ENCODE measurements at regions not wholly inside any gene's neighbourhood (a gene's known extent, or its start where the extent isn't known, plus 50 kb on each side); places are given as distances from the start of the nearest gene placed in this dataset.

DNA sequence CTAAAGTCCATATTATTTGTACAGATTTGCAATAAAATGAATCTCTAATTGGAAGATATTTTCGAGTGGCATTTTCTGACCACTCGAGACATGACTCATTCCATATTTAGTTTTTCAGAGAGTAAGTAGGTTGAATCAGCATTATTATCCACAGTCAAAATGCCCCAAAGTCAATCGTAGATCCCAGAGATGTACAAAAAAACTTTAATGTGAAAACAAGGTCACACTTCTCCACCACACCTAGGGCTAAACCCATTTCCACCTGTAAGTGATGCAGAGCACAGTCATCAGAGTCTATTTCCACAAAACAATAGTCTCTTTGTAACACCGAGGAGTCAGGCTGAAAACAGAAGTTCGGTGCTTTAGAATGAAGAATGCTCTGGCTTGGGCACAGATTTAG lies 117.1 kb upstream of the TENM3 start:
- 74 to 82% (median 78%) methylated on average over 5 of the region's 5 CpGs for WGBS, 4 donors
- intact Hi-C loops (cut with DNase I) = no loop called here
- Histone ChIP-seq H3K4me3 (no peak overlapping the region), H3K36me3 (no peaks in the 10 kb centered on the region), H3K27ac (no peak overlapping the region), H3K4me1 (no peaks in the 10 kb centered on the region), H3K9me3 (peaks cover 0 to 27% (median 12%) of the 10 kb centered on the region in 12 donors), H3K27me3 (peaks cover 0 to 2% (median 0%) of the 10 kb centered on the region in 9 donors)
- no peak for TF ChIP-seq POLR2A (IDR thresholded peaks at IDR 0.05)
- TF ChIP-seq, protein P1, sequence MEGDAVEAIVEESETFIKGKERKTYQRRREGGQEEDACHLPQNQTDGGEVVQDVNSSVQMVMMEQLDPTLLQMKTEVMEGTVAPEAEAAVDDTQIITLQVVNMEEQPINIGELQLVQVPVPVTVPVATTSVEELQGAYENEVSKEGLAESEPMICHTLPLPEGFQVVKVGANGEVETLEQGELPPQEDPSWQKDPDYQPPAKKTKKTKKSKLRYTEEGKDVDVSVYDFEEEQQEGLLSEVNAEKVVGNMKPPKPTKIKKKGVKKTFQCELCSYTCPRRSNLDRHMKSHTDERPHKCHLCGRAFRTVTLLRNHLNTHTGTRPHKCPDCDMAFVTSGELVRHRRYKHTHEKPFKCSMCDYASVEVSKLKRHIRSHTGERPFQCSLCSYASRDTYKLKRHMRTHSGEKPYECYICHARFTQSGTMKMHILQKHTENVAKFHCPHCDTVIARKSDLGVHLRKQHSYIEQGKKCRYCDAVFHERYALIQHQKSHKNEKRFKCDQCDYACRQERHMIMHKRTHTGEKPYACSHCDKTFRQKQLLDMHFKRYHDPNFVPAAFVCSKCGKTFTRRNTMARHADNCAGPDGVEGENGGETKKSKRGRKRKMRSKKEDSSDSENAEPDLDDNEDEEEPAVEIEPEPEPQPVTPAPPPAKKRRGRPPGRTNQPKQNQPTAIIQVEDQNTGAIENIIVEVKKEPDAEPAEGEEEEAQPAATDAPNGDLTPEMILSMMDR (IDR thresholded peaks at IDR 0.05) = no peak
- DNase-seq = no peak
- no peak for ATAC-seq

DNA sequence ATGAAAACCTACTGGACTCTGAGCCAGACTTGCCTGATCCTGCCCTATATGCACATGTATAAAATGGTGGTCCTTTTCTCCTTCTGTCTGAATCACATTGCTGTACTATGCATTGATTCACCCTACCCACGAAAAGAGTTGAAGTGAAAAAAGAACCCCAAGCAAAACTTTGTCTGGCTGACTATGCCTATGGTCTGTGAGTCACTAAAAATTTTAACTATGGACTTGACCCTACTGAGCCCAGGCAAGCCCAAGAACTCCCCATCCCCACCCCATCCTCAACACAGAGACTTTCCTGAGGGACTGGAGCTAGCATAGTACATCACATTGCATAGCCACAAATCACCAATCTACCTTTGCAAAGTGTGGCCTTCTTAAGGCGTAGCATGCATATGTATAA lies 116.6 kb upstream of the TENM3 start:
- WGBS, 4 donors = 82 to 88% (median 87%) methylated on average over 2 of the region's 2 CpGs
- H3K27me3 ChIP-seq = peaks cover 0 to 2% (median 0%) of the 10 kb centered on the region in 9 donors

DNA sequence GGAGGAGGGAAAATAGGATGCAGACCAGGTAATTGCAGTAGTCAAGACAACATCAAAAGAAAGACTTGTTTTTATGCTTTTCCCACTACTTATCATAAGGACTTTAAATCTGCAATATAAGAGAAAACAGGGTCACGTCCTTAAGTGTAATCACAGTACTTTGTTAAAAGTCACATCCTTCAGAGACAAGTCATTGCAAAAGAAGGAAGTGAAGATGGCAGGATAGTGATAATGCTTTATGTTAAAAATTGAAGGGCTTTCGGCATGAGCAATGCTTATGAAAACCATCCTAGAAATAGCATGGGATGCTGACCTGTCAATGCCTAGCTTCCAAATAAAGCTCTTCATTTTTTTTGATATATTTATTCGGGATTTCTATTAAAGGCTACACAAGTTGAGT lies 110.2 kb upstream of the TENM3 start:
- Histone ChIP-seq H3K36me3 (no peaks in the 10 kb centered on the region), H3K27me3 (peaks cover 0 to 13% (median 0%) of the 10 kb centered on the region in 9 donors), H3K4me1 (no peaks in the 10 kb centered on the region), H3K4me3 (no peak overlapping the region), H3K27ac (no peak overlapping the region), H3K9me3 (no peaks in the 10 kb centered on the region)
- no peak for TF ChIP-seq POLR2A (IDR thresholded peaks at IDR 0.05)
- TF ChIP-seq, protein P1 (IDR thresholded peaks at IDR 0.05) = no peak
- 73 to 82% (median 75%) methylated on average over 3 of the region's 3 CpGs for WGBS, 4 donors
- no peak for ATAC-seq
- intact Hi-C loops (cut with DNase I) = no loop called here
- DNase-seq = no peak

More for the DNA sequence above, 116.6 kb upstream of the TENM3 start:
- Histone ChIP-seq H3K4me1 (no peaks in the 10 kb centered on the region), H3K36me3 (no peaks in the 10 kb centered on the region), H3K4me3 (no peak overlapping the region), H3K27ac (no peak overlapping the region), H3K9me3 (peaks cover 0 to 22% (median 11%) of the 10 kb centered on the region in 12 donors)
- intact Hi-C loops (cut with DNase I) = no loop called here
- no peak for ATAC-seq
- no peak for DNase-seq
- TF ChIP-seq POLR2A (IDR thresholded peaks at IDR 0.05) = no peak
- TF ChIP-seq, protein P1 (IDR thresholded peaks at IDR 0.05) = no peak

DNA sequence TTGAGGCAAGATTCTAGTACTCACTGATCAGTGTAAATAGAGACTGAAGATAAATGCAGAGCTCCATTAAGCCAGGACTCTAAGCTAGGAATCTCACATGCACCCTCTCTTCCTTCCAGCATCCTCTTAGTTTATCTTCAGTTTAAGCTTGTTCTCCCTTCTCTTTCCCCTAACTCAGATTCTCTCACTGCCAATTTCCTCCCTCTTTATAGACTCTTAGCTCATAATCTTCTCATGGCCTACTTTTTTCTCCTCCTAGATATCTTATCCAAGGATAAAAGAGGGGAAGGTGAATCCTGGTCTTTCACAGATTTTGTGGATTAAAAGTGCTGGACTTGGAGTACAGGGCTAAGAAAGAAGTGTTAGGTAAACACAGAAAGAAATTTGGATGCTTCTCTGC lies 108.9 kb upstream of the TENM3 start:
- Histone ChIP-seq H3K4me3 (no peak overlapping the region), H3K36me3 (no peaks in the 10 kb centered on the region), H3K27ac (no peak overlapping the region), H3K9me3 (no peaks in the 10 kb centered on the region), H3K27me3 (peaks cover 0 to 24% (median 4%) of the 10 kb centered on the region in 9 donors), H3K4me1 (no peaks in the 10 kb centered on the region)
- TF ChIP-seq, protein P1 (IDR thresholded peaks at IDR 0.05) = no peak
- TF ChIP-seq POLR2A (IDR thresholded peaks at IDR 0.05) = no peak
- intact Hi-C loops (cut with DNase I) = no loop called here
- DNase-seq (no peak), ATAC-seq (no peak)

Data from heart left ventricle (tissue), 16 donors.